ENCODE measurements at regions not wholly inside any gene's neighbourhood (a gene's known extent, or its start where the extent isn't known, plus 50 kb on each side); places are given as distances from the start of the nearest gene placed in this dataset.

GRCh38 chr6:3579652-3580175 lies 122.9 kb upstream of the SLC22A23 start:
- TF ChIP-seq POLR2A (IDR thresholded peaks at IDR 0.05) (no peak), CTCF (IDR thresholded peaks at IDR 0.05) (no peak)
